Right atrium auricular region (tissue), 2 donors: ENCODE measurements at regions not wholly inside any gene's neighbourhood (a gene's known extent, or its start where the extent isn't known, plus 50 kb on each side); places are given as distances from the start of the nearest gene placed in this dataset.

Experiments
- DNase-seq: peaks from one replicate; pipeline ENCODE4 v3.0.0-alpha.2; 2019; ENCODE audit warnings: low spot score
- H3K27ac ChIP-seq, 2 donors: fragments of 200-600 bp; sonication (generic); 1 replicate in 1 of 2; 2 replicates in 1 of 2; pipeline ENCODE4 v1.5.1; 2016 to 2019
- H3K27me3 ChIP-seq, 2 donors: fragments of 200-600 bp; sonication (generic); one replicate each; pipeline versions ENCODE4 v1.5.1 to v1.6.0; 2017 to 2019
- H3K36me3 ChIP-seq: fragments of 200-600 bp; sonication (generic); one replicate; pipeline ENCODE4 v1.5.1; 2016
- H3K4me1 ChIP-seq, 2 donors: fragments of 200-600 bp; sonication (generic); one replicate each; pipeline versions ENCODE4 v1.5.1 to v1.6.0; 2017 to 2019
- H3K4me3 ChIP-seq, 2 donors: fragments of 200-600 bp; sonication (generic); 1 replicate in 1 of 2; 2 replicates in 1 of 2; pipeline ENCODE4 v1.5.1; 2017 to 2019; ENCODE audit warnings: mild to moderate bottlenecking in 1 of 2, moderate library complexity in 1 of 2
- H3K9me3 ChIP-seq, 2 donors: fragments of 200-600 bp; sonication (generic); one replicate each; pipeline ENCODE4 v1.5.1; 2019
- TF ChIP-seq, protein P1 (sequence below), 2 donors: fragments of 200-600 bp; sonication (generic); IDR thresholded peaks; one replicate each; pipeline ENCODE4 v1.5.1; 2019; ENCODE audit warnings: antibody characterized with exemption in 2 of 2

DNA sequence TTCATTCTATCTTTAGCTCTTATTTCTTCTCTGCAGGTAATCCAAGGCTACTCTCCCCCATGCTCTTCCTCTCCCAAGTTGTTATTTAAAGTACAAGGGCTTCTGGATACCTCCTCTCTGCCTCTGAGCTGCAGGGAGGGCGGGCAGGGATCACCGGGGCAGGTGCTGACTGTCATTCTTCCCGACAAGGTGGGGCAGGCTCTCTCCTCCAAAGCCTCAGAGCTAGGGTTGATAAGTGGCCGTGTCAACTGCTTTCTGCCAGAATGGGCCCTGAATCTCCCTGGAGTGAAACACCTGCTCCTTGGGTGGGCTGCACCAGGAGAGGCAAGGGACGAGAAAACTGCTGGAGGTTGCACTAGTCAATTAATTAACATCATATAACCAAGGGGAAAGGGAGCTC is 250.3 kb downstream of the SLC4A3 start:
- no peak overlapping the region for H3K27ac ChIP-seq
- H3K36me3 ChIP-seq: no peaks in the 10 kb centered on the region
- no peak overlapping the region for H3K4me3 ChIP-seq
- no peaks in the 10 kb centered on the region for H3K9me3 ChIP-seq
- H3K4me1 ChIP-seq: no peaks in the 10 kb centered on the region
- DNase-seq: no peak
- TF ChIP-seq, protein P1, sequence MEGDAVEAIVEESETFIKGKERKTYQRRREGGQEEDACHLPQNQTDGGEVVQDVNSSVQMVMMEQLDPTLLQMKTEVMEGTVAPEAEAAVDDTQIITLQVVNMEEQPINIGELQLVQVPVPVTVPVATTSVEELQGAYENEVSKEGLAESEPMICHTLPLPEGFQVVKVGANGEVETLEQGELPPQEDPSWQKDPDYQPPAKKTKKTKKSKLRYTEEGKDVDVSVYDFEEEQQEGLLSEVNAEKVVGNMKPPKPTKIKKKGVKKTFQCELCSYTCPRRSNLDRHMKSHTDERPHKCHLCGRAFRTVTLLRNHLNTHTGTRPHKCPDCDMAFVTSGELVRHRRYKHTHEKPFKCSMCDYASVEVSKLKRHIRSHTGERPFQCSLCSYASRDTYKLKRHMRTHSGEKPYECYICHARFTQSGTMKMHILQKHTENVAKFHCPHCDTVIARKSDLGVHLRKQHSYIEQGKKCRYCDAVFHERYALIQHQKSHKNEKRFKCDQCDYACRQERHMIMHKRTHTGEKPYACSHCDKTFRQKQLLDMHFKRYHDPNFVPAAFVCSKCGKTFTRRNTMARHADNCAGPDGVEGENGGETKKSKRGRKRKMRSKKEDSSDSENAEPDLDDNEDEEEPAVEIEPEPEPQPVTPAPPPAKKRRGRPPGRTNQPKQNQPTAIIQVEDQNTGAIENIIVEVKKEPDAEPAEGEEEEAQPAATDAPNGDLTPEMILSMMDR (IDR thresholded peaks at IDR 0.05): no peak
- no peaks in the 10 kb centered on the region for H3K27me3 ChIP-seq

DNA sequence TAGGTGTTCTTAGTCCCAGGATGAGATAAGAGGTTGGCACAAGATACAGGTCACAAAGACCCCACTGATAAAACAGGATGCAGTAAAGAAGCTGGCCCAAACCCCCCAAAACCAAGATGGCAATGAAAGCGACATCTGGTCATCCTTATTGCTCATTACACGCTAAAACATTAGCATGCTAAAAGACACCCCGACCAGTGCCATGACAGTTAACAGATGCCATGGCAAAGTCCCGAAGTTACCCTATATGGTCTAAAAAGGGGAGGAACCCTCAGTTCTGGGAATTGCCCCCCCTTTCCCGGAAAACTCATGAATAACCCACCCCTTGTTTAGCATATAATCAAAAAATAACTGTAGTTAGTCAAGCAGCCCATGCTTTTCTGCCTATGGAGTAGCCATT is 251.1 kb downstream of the SLC4A3 start:
- no peaks in the 10 kb centered on the region for H3K36me3 ChIP-seq
- no peak overlapping the region for H3K27ac ChIP-seq
- TF ChIP-seq, protein P1 (IDR thresholded peaks at IDR 0.05): no peak
- DNase-seq: no peak
- no peaks in the 10 kb centered on the region for H3K9me3 ChIP-seq
- no peak overlapping the region for H3K4me3 ChIP-seq
- no peaks in the 10 kb centered on the region for H3K27me3 ChIP-seq
- H3K4me1 ChIP-seq: no peaks in the 10 kb centered on the region

DNA sequence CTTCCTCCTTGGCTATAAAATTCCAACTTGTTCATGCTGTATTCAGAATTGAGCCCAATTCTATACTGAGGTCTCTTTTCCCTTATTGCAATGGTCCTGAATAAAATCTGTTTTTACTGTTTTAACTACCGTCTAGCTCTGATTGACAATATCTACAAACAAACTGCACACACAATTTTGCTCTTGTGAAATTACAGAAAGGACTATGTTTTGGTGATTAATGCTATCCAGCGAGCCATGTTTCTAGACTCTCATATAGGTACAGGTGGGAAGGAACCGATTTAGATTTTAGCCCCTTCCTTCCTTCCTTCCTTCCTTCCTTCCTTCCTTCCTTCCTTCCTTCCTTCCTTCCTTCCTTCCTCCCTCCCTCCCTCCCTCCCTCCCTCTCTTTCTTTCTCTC is 254.4 kb downstream of the SLC4A3 start:
- H3K4me3 ChIP-seq: no peak overlapping the region
- H3K9me3 ChIP-seq: no peaks in the 10 kb centered on the region
- H3K4me1 ChIP-seq: no peaks in the 10 kb centered on the region
- no peaks in the 10 kb centered on the region for H3K27me3 ChIP-seq
- H3K27ac ChIP-seq: no peak overlapping the region
- DNase-seq: no peak
- TF ChIP-seq, protein P1 (IDR thresholded peaks at IDR 0.05): no peak
- no peaks in the 10 kb centered on the region for H3K36me3 ChIP-seq

- Histone ChIP-seq H3K27ac (no peak overlapping the region), H3K27me3 (no peaks in the 10 kb centered on the region), H3K36me3 (no peaks in the 10 kb centered on the region), H3K4me3 (no peak overlapping the region), H3K9me3 (no peaks in the 10 kb centered on the region), H3K4me1 (no peaks in the 10 kb centered on the region)
- TF ChIP-seq, protein P1 (IDR thresholded peaks at IDR 0.05): no peak
- DNase-seq: no peak
These were observed 259.2 kb downstream of the SLC4A3 start for GRCh38 chr2:219886615-219887014.

GRCh38 chr2:219887870-219888269 is 260.4 kb downstream of the SLC4A3 start:
- no peaks in the 10 kb centered on the region for H3K36me3 ChIP-seq
- DNase-seq: no peak
- H3K27ac ChIP-seq: no peak overlapping the region
- no peaks in the 10 kb centered on the region for H3K27me3 ChIP-seq
- no peaks in the 10 kb centered on the region for H3K4me1 ChIP-seq
- no peaks in the 10 kb centered on the region for H3K9me3 ChIP-seq
- TF ChIP-seq, protein P1 (IDR thresholded peaks at IDR 0.05): no peak
- no peak overlapping the region for H3K4me3 ChIP-seq

DNA sequence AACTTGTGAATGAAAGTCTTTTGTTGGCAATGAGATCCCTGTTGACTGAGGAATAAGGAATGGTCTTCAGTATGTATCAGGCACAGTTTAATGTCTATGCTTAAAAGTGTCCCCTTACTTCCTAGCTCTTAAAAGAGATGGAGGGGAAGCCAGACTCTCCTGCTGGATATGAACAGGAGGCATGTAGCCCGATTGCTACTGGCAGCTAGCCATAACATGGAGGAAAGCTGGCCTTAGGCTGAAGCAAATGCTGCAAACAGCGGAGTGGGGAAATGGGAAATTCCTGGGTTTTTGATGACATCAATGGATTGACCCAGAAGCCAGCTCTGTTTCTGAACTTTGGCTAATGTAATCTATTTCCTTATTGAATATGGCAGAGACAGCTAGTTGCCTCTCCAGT is 266.1 kb downstream of the SLC4A3 start:
- no peaks in the 10 kb centered on the region for H3K36me3 ChIP-seq
- no peak for DNase-seq
- no peak overlapping the region for H3K4me3 ChIP-seq
- H3K4me1 ChIP-seq: no peaks in the 10 kb centered on the region
- H3K27me3 ChIP-seq: no peaks in the 10 kb centered on the region
- TF ChIP-seq, protein P1 (IDR thresholded peaks at IDR 0.05): no peak
- H3K9me3 ChIP-seq: no peaks in the 10 kb centered on the region
- no peak overlapping the region for H3K27ac ChIP-seq
